Mucosa of descending colon (tissue), 3 donors: ENCODE measurements at regions not wholly inside any gene's neighbourhood (a gene's known extent, or its start where the extent isn't known, plus 50 kb on each side); places are given as distances from the start of the nearest gene placed in this dataset.

Source experiments
- ATAC-seq: fragments of 200-7000 bp; cut with Tn5 transposase; one replicate; pipeline ENCODE4 v1.9.1; 2020; ENCODE audit warnings: mild to moderate bottlenecking, moderate library complexity
- DNase-seq, 3 donors: peaks; one replicate each; pipeline ENCODE4 v3.0.0-alpha.2; 2020
- H3K36me3 ChIP-seq: fragments of 200-600 bp; one replicate; pipeline ENCODE4 v1.8.0; 2021; ENCODE audit warnings: low read depth, mild to moderate bottlenecking
- H3K4me1 ChIP-seq: fragments of 200-600 bp; one replicate; pipeline ENCODE4 v1.8.0; 2021; ENCODE audit warnings: low read depth, mild to moderate bottlenecking
- H3K4me3 ChIP-seq: fragments of 200-600 bp; one replicate; pipeline ENCODE4 v1.8.0; 2021; ENCODE audit warnings: mild to moderate bottlenecking
- H3K9me3 ChIP-seq: fragments of 200-600 bp; one replicate; pipeline ENCODE4 v1.8.0; 2021; ENCODE audit warnings: mild to moderate bottlenecking
- intact Hi-C, 2 donors: fragments of 100-400 bp; cut with DNase I in 1 of 2; cut with micrococcal nuclease in 1 of 2; formaldehyde crosslinking; loops; one replicate each; pipeline versions ENCODE4 v1.11.0 to v1.11.1; 2022; cut with DNase I, micrococcal nuclease
- TF ChIP-seq, protein P1 (sequence below): fragments of 200-600 bp; IDR thresholded peaks from one replicate; pipeline ENCODE4 v1.8.0; 2022; ENCODE audit warnings: antibody characterized with exemption, mild to moderate bottlenecking
- donor health status: DM: no; HTN: no; CAD: no; lungs with moderate emphysema.
- donor health status: DM: no; HTN: no; CAD: no.
- donor health status: DM: no; HTN: yes; CAD: no.

DNA sequence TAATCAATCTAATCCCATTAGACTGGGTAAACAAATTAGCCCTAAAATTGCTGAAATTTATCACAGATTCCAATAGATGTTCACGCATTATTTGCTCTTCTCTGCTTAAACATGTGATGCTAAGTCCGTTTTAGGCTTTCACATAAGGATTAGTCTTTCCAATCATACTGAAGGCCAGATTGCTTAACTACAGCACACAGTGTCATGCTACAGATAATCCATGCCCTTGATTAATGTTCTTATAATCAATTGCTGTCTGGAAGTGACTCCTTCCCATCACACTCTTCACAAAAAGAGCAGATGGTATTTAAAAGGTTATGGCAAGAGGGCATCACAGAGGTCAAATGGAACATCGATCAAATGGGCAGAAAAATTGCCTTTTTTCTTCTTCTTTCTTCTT, 471.5 kb upstream of the ROBO1 start:
- Histone ChIP-seq H3K36me3 (no peaks in the 10 kb centered on the region), H3K4me1 (no peaks in the 10 kb centered on the region), H3K4me3 (no peak overlapping the region), H3K9me3 (no peaks in the 10 kb centered on the region)
- TF ChIP-seq, protein P1, sequence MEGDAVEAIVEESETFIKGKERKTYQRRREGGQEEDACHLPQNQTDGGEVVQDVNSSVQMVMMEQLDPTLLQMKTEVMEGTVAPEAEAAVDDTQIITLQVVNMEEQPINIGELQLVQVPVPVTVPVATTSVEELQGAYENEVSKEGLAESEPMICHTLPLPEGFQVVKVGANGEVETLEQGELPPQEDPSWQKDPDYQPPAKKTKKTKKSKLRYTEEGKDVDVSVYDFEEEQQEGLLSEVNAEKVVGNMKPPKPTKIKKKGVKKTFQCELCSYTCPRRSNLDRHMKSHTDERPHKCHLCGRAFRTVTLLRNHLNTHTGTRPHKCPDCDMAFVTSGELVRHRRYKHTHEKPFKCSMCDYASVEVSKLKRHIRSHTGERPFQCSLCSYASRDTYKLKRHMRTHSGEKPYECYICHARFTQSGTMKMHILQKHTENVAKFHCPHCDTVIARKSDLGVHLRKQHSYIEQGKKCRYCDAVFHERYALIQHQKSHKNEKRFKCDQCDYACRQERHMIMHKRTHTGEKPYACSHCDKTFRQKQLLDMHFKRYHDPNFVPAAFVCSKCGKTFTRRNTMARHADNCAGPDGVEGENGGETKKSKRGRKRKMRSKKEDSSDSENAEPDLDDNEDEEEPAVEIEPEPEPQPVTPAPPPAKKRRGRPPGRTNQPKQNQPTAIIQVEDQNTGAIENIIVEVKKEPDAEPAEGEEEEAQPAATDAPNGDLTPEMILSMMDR, result no peak
- no peak for DNase-seq
- ATAC-seq, result no peak
- intact Hi-C loops, result no loop called here

DNA sequence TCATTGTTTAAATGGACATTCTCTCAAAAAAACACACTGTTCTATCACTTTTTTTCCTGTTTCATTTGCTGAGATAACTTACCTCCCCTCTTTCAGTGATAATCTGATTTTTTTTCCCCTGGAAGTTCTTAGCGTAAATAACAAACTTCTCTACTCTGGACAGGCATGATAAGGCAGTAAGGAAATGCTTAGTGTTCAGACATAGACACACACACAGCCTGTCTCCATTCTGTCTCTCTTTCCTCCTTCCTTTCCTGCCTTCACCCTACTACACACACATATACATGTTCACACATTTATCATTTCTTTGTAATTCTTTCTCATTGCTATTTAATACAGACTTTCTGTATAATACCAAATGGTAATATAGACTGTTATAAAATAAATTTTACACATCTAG, 470.8 kb upstream of the ROBO1 start:
- Histone ChIP-seq H3K9me3 (no peaks in the 10 kb centered on the region), H3K36me3 (no peaks in the 10 kb centered on the region), H3K4me1 (no peaks in the 10 kb centered on the region), H3K4me3 (no peak overlapping the region)
- intact Hi-C loops, result no loop called here
- no peak for ATAC-seq
- TF ChIP-seq, protein P1, result no peak
- DNase-seq, result no peak

DNA sequence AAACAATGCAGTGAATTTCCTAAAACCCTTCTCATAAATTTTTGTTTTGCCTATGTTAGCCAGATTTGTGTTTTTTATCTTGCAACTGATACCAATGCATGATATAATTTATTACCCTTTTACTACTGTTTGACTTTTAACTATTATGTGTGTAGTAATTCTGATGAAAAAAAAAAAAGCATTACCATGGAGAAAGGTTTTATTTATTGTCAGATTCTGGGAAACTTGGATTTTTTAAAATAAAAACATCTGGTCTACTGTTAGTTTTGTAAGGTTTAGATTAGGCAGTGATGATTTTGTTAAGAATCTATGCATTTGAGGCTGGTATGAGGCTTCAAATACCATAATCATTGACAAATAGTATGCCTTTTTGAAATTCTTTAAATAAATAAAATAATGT, 470.4 kb upstream of the ROBO1 start:
- Histone ChIP-seq H3K9me3 (no peaks in the 10 kb centered on the region), H3K36me3 (no peaks in the 10 kb centered on the region), H3K4me1 (no peaks in the 10 kb centered on the region), H3K4me3 (no peak overlapping the region)
- intact Hi-C loops, result no loop called here
- DNase-seq (no peak), ATAC-seq (no peak)
- TF ChIP-seq, protein P1, result no peak

DNA sequence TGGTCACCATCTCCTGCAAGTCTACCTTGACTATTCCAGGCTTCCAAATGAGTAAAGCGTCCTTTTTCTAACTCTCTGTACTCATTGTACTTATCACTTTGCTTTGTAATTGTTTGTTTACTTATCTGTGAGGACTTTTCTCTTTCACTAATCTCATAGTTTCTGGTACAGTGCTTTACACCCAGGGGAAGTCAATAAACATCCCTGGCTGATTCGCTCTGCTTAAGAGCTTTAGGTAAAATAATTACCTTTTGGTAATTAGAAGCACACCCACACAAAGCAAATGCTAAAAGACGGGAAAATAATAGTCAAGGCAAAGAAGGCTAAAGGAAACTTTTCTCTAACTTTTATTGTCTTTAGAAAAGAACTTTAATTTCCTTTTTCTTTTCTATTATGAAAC, 466.9 kb upstream of the ROBO1 start:
- TF ChIP-seq, protein P1, result no peak
- ATAC-seq (no peak), DNase-seq (no peak)
- Histone ChIP-seq H3K9me3 (no peaks in the 10 kb centered on the region), H3K4me3 (no peak overlapping the region), H3K4me1 (no peaks in the 10 kb centered on the region), H3K36me3 (no peaks in the 10 kb centered on the region)
- intact Hi-C loops, result no loop called here

DNA sequence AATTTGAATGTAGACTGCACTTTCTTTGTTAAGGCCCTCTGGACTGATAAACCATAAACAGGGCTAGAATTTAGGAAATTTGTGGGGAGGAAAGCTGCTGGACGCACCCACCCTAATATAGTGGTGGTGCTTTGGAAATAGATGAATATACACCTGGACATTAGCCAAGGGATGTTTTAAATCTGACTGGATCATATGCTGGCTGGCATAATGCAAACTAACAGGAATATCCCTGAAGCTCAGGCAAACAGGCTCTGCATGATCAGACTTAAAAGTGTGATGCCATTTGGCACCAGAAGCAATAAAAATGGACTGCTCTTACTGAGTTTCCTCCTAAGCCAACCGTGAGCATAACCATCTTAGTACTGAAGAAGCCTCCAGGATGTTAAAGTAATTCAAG, 465.8 kb upstream of the ROBO1 start:
- no peaks in the 10 kb centered on the region for H3K36me3 ChIP-seq
- H3K9me3 ChIP-seq, result no peaks in the 10 kb centered on the region
- ATAC-seq, result no peak
- no peak overlapping the region for H3K4me3 ChIP-seq
- H3K4me1 ChIP-seq, result no peaks in the 10 kb centered on the region
- TF ChIP-seq, protein P1, result no peak
- intact Hi-C loops, result no loop called here
- no peak for DNase-seq

DNA sequence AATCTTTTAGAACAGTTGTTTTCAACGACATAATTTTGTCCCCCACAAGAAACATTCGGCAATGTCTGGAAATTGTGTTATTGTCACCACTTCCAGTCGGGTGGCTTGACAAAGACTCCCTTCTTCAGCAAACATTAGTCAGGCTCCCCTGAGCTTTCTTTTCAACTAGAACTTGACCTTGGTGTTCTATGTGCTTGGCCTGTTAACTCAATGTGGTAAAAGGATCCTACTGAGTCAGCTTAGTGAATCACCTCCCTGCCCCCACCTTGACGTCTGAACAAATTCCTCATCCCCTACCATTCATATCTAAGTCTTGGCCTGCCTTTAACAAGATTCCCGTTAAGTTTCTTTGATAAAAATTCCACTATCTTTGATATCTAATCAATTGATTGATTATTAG, 465.0 kb upstream of the ROBO1 start:
- ATAC-seq (no peak), DNase-seq (no peak)
- no peak overlapping the region for H3K4me3 ChIP-seq
- H3K36me3 ChIP-seq, result no peaks in the 10 kb centered on the region
- intact Hi-C loops, result no loop called here
- TF ChIP-seq, protein P1, result no peak
- H3K4me1 ChIP-seq, result no peaks in the 10 kb centered on the region
- H3K9me3 ChIP-seq, result peaks cover 3% of the 10 kb centered on the region
